Kidney epithelial cell (primary cell): ENCODE measurements at regions not wholly inside any gene's neighbourhood (a gene's known extent, or its start where the extent isn't known, plus 50 kb on each side); places are given as distances from the start of the nearest gene placed in this dataset.

ENCODE experiments used
- DNase-seq: peaks from one replicate; pipeline ENCODE4 v3.0.0-alpha.2; 2010; ENCODE audit warnings: low read depth
- H3K27me3 ChIP-seq: 2 replicates; pipeline ENCODE4 v1.6.0; 2011; ENCODE audit warnings: low read length; ENCODE audit not compliant: control insufficient read depth, insufficient read depth
- H3K36me3 ChIP-seq: 2 replicates; pipeline ENCODE4 v1.5.1; 2011; ENCODE audit warnings: low read length; ENCODE audit not compliant: control insufficient read depth, insufficient read depth
- H3K4me3 ChIP-seq: 2 replicates; pipeline ENCODE4 v1.5.1; 2011; ENCODE audit warnings: low read depth, mild to moderate bottlenecking, control low read depth, low read length
- CTCF ChIP-seq: IDR thresholded peaks from 2 replicates; pipeline ENCODE4 v1.5.1; 2011; ENCODE audit warnings: mild to moderate bottlenecking, moderate library complexity, low read length, control low read depth, inconsistent platforms; ENCODE audit not compliant: insufficient read depth, poor library complexity, severe bottlenecking

GRCh38 chr16:80063713-80064069, 463.2 kb upstream of the MAF start:
- no peak for TF ChIP-seq CTCF
- Histone ChIP-seq H3K27me3 (no peaks in the 10 kb centered on the region), H3K36me3 (no peaks in the 10 kb centered on the region), H3K4me3 (no peak overlapping the region)
- no peak for DNase-seq

GRCh38 chr16:80063031-80063712, 462.6 kb upstream of the MAF start:
- Histone ChIP-seq H3K27me3 (no peaks in the 10 kb centered on the region), H3K4me3 (no peak overlapping the region)
- no peak for TF ChIP-seq CTCF

GRCh38 chr16:80062361-80063030, 462.0 kb upstream of the MAF start:
- no peak for TF ChIP-seq CTCF
- no peak for DNase-seq
- Histone ChIP-seq H3K27me3 (no peaks in the 10 kb centered on the region), H3K36me3 (no peaks in the 10 kb centered on the region), H3K4me3 (no peak overlapping the region)

More at GRCh38 chr16:80063031-80063712, 462.6 kb upstream of the MAF start:
- no peak for DNase-seq
- no peaks in the 10 kb centered on the region for H3K36me3 ChIP-seq

GRCh38 chr16:80060470-80060869, 459.9 kb upstream of the MAF start:
- no peak for DNase-seq
- no peak for TF ChIP-seq CTCF
- Histone ChIP-seq H3K36me3 (no peaks in the 10 kb centered on the region), H3K27me3 (no peaks in the 10 kb centered on the region), H3K4me3 (no peak overlapping the region)

GRCh38 chr16:80059836-80060235, 459.3 kb upstream of the MAF start:
- Histone ChIP-seq H3K36me3 (no peaks in the 10 kb centered on the region), H3K4me3 (no peak overlapping the region), H3K27me3 (no peaks in the 10 kb centered on the region)
- no peak for DNase-seq
- no peak for TF ChIP-seq CTCF

- Histone ChIP-seq H3K27me3 (no peaks in the 10 kb centered on the region), H3K4me3 (no peak overlapping the region), H3K36me3 (no peaks in the 10 kb centered on the region)
- DNase-seq = no peak
- TF ChIP-seq CTCF = no peak
Measured at GRCh38 chr16:80058214-80058613, 457.7 kb upstream of the MAF start.
